Right lobe of liver (tissue), 4 donors: ENCODE measurements at regions not wholly inside any gene's neighbourhood (a gene's known extent, or its start where the extent isn't known, plus 50 kb on each side); places are given as distances from the start of the nearest gene placed in this dataset.

Source experiments
- CTCF ChIP-seq, 4 donors: fragments of 200-600 bp in 3 of 4; fragments of 450-650 bp in 1 of 4; IDR thresholded peaks; one replicate each; pipeline versions ENCODE4 v1.5.1 to v1.8.0; 2016 to 2022; ENCODE audit warnings: antibody characterized with exemption in 4 of 4, mild to moderate bottlenecking in 2 of 4
- POLR2A ChIP-seq: fragments of 450-650 bp; IDR thresholded peaks from one replicate; pipeline ENCODE4 v1.6.1; 2017; ENCODE audit warnings: antibody characterized with exemption, mild to moderate bottlenecking
- donor health status: DM: no; HTN: no; CAD: no.
- donor health status: DM: no; HTN: no; CAD: no.
- donor health status: DM: no; HTN: yes; CAD: no.

- no peak for TF ChIP-seq POLR2A
- no peak for TF ChIP-seq CTCF (IDR thresholded peaks at IDR 0.05)
These were observed 289.7 kb downstream of the HS3ST1 start for GRCh38 chr4:11138964-11139363.
